ENCODE measurements at regions not wholly inside any gene's neighbourhood (a gene's known extent, or its start where the extent isn't known, plus 50 kb on each side); places are given as distances from the start of the nearest gene placed in this dataset.

- TF ChIP-seq CTCF (IDR thresholded peaks at IDR 0.05 in 4 of 5, conservative IDR thresholded peaks at IDR 0.05 in 1 of 5) (no peak), POLR2A (IDR thresholded peaks at IDR 0.05) (no peak)
Measured at GRCh38 chr13:44151474-44151873, 222.2 kb upstream of the SERP2 start.
